Ascending aorta (tissue), 2 donors: ENCODE measurements at regions not wholly inside any gene's neighbourhood (a gene's known extent, or its start where the extent isn't known, plus 50 kb on each side); places are given as distances from the start of the nearest gene placed in this dataset.

Source experiments
- DNase-seq, 2 donors: peaks; one replicate each; pipeline ENCODE4 v3.0.0-alpha.2; 2019; ENCODE audit warnings: low spot score in 2 of 2
- H3K27ac ChIP-seq, 2 donors: fragments of 200-600 bp; sonication (generic); one replicate each; pipeline ENCODE4 v1.5.1; 2016 to 2017; ENCODE audit warnings: mild to moderate bottlenecking in 1 of 2
- H3K27me3 ChIP-seq: fragments of 200-600 bp; sonication (generic); one replicate; pipeline ENCODE4 v1.5.1; 2017
- H3K36me3 ChIP-seq, 2 donors: fragments of 200-600 bp; sonication (generic); one replicate each; pipeline ENCODE4 v1.5.1; 2016
- H3K4me1 ChIP-seq, 2 donors: fragments of 200-600 bp; sonication (generic); one replicate each; pipeline ENCODE4 v1.5.1; 2016 to 2017; ENCODE audit warnings: mild to moderate bottlenecking in 1 of 2
- H3K4me3 ChIP-seq, 2 donors: fragments of 200-600 bp; sonication (generic); one replicate each; pipeline ENCODE4 v1.5.1; 2016 to 2017; ENCODE audit warnings: mild to moderate bottlenecking in 1 of 2
- H3K9me3 ChIP-seq, 2 donors: fragments of 200-600 bp; sonication (generic); one replicate each; pipeline ENCODE4 v1.5.1; 2016
- CTCF ChIP-seq, 3 experiments: fragments of 200-600 bp in 2 of 3; fragments of 450-650 bp in 1 of 3; sonication (generic) in 2 of 3; IDR thresholded peaks; one replicate each; pipeline ENCODE4 v1.5.1; 2016 to 2019; ENCODE audit warnings: antibody characterized with exemption in 3 of 3, mild to moderate bottlenecking in 1 of 3, moderate library complexity in 1 of 3
- intact Hi-C: fragments of 100-400 bp; cut with DNase I; formaldehyde crosslinking; loops from one replicate; pipeline ENCODE4 v1.15.1; 2023

GRCh38 chr6:6399568-6399967 lies 79.1 kb upstream of the F13A1 start:
- Histone ChIP-seq H3K4me1 (no peaks in the 10 kb centered on the region), H3K4me3 (no peak overlapping the region), H3K27me3 (no peaks in the 10 kb centered on the region), H3K36me3 (no peaks in the 10 kb centered on the region), H3K27ac (no peak overlapping the region), H3K9me3 (no peaks in the 10 kb centered on the region)
- DNase-seq: no peak
- TF ChIP-seq CTCF (IDR thresholded peaks at IDR 0.05): no peak
- intact Hi-C loops: no loop called here

GRCh38 chr6:6401401-6401800 lies 80.9 kb upstream of the F13A1 start:
- Histone ChIP-seq H3K27ac (no peak overlapping the region), H3K36me3 (no peaks in the 10 kb centered on the region), H3K27me3 (no peaks in the 10 kb centered on the region), H3K9me3 (no peaks in the 10 kb centered on the region), H3K4me1 (no peaks in the 10 kb centered on the region), H3K4me3 (no peak overlapping the region)
- TF ChIP-seq CTCF (IDR thresholded peaks at IDR 0.05): no peak
- DNase-seq: no peak
- intact Hi-C loops: no loop called here

- H3K4me3 ChIP-seq: no peak overlapping the region
- intact Hi-C loops: no loop called here
- H3K4me1 ChIP-seq: no peaks in the 10 kb centered on the region
- H3K9me3 ChIP-seq: no peaks in the 10 kb centered on the region
- no peak overlapping the region for H3K27ac ChIP-seq
- H3K27me3 ChIP-seq: no peaks in the 10 kb centered on the region
- no peaks in the 10 kb centered on the region for H3K36me3 ChIP-seq
- no peak for DNase-seq
- TF ChIP-seq CTCF (IDR thresholded peaks at IDR 0.05): no peak
Measured at GRCh38 chr6:6402006-6402405, 81.5 kb upstream of the F13A1 start.

GRCh38 chr6:6402591-6402990 lies 82.1 kb upstream of the F13A1 start:
- intact Hi-C loops: no loop called here
- DNase-seq: no peak
- no peak for TF ChIP-seq CTCF (IDR thresholded peaks at IDR 0.05)

GRCh38 chr6:6405031-6405430 lies 84.6 kb upstream of the F13A1 start:
- Histone ChIP-seq H3K36me3 (no peaks in the 10 kb centered on the region), H3K27me3 (no peaks in the 10 kb centered on the region), H3K4me3 (no peak overlapping the region), H3K27ac (no peak overlapping the region), H3K9me3 (no peaks in the 10 kb centered on the region), H3K4me1 (no peaks in the 10 kb centered on the region)
- intact Hi-C loops: no loop called here
- no peak for TF ChIP-seq CTCF (IDR thresholded peaks at IDR 0.05)
- DNase-seq: no peak

More at GRCh38 chr6:6402591-6402990, 82.1 kb upstream of the F13A1 start:
- no peaks in the 10 kb centered on the region for H3K36me3 ChIP-seq
- no peaks in the 10 kb centered on the region for H3K9me3 ChIP-seq
- no peaks in the 10 kb centered on the region for H3K27me3 ChIP-seq
- no peaks in the 10 kb centered on the region for H3K4me1 ChIP-seq
- no peak overlapping the region for H3K4me3 ChIP-seq
- H3K27ac ChIP-seq: no peak overlapping the region

GRCh38 chr6:6405997-6406714 lies 85.7 kb upstream of the F13A1 start:
- intact Hi-C loops: no loop called here
- H3K4me3 ChIP-seq: no peak overlapping the region
- no peak for TF ChIP-seq CTCF (IDR thresholded peaks at IDR 0.05)
- no peaks in the 10 kb centered on the region for H3K27me3 ChIP-seq
- no peaks in the 10 kb centered on the region for H3K9me3 ChIP-seq
- no peaks in the 10 kb centered on the region for H3K36me3 ChIP-seq
- no peaks in the 10 kb centered on the region for H3K4me1 ChIP-seq
- DNase-seq: no peak
- no peak overlapping the region for H3K27ac ChIP-seq
